ENCODE measurements at regions not wholly inside any gene's neighbourhood (a gene's known extent, or its start where the extent isn't known, plus 50 kb on each side); places are given as distances from the start of the nearest gene placed in this dataset.

DNA sequence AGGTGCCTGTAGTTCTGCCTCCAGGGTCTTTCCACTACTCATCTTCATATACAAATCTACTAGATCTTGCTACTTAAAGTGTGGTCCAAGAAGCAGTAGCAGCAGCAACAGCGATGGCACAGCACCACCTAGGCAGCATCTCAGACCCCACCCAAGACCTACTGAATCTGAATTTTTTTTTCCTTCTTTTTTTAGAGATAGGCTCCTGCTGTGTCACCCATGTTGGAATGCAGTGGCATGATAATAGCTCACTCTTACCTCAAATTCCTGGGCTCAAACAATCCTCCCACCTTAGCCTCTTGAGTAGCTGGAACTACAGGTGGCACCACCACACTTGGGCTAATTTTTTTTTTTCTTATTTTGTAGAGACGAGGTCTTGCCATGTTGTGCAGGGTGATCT lies 346.7 kb upstream of the TGFBR2 start:
- TF ChIP-seq, protein P1, sequence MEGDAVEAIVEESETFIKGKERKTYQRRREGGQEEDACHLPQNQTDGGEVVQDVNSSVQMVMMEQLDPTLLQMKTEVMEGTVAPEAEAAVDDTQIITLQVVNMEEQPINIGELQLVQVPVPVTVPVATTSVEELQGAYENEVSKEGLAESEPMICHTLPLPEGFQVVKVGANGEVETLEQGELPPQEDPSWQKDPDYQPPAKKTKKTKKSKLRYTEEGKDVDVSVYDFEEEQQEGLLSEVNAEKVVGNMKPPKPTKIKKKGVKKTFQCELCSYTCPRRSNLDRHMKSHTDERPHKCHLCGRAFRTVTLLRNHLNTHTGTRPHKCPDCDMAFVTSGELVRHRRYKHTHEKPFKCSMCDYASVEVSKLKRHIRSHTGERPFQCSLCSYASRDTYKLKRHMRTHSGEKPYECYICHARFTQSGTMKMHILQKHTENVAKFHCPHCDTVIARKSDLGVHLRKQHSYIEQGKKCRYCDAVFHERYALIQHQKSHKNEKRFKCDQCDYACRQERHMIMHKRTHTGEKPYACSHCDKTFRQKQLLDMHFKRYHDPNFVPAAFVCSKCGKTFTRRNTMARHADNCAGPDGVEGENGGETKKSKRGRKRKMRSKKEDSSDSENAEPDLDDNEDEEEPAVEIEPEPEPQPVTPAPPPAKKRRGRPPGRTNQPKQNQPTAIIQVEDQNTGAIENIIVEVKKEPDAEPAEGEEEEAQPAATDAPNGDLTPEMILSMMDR (IDR thresholded peaks at IDR 0.05) = no peak
- Histone ChIP-seq H3K4me1 (ENCODE audit: control insufficient read depth in 1 of 2, low read depth in 2 of 2) (peaks cover 0 to 38% of the 10 kb centered on the region in 2 donors), H3K9me3 (no peaks in the 10 kb centered on the region), H3K36me3 (no peaks in the 10 kb centered on the region), H3K27ac (no peak overlapping the region), H3K4me3 (no peak overlapping the region), H3K27me3 (replicated peaks; ENCODE audit: insufficient read depth) (no peaks in the 10 kb centered on the region)
- DNase-seq (ENCODE audit: low spot score) = no peak
- no peak for ATAC-seq (ENCODE audit: insufficient number of reproducible peaks, low FRiP score, low read depth)

DNA sequence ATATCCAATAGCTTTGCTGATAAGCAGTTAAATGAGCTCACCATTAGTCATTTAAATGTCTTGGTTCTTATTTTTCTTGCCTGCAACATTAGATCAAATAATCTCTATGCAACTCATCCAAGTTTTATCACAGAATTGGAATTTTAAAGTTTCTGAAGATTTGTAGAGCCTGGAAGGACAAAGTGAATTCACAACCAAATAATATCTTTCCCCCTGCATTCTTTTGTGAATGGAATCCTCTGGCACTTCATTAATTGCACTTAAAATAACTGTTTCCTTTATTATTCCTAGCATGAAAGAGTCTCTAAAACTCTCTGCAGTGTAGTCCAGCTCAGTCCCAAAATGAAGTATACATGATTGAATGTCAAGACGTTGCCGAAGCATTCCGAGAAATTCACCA lies 345.6 kb upstream of the TGFBR2 start:
- TF ChIP-seq, protein P1 (IDR thresholded peaks at IDR 0.05) = no peak
- DNase-seq (ENCODE audit: low spot score) (no peak), ATAC-seq (ENCODE audit: insufficient number of reproducible peaks, low FRiP score, low read depth) (no peak)
- Histone ChIP-seq H3K27ac (no peak overlapping the region), H3K36me3 (no peaks in the 10 kb centered on the region), H3K4me1 (ENCODE audit: control insufficient read depth in 1 of 2, low read depth in 2 of 2) (peaks cover 0 to 38% of the 10 kb centered on the region in 2 donors), H3K4me3 (no peak overlapping the region), H3K27me3 (replicated peaks; ENCODE audit: insufficient read depth) (no peaks in the 10 kb centered on the region), H3K9me3 (no peaks in the 10 kb centered on the region)

DNA sequence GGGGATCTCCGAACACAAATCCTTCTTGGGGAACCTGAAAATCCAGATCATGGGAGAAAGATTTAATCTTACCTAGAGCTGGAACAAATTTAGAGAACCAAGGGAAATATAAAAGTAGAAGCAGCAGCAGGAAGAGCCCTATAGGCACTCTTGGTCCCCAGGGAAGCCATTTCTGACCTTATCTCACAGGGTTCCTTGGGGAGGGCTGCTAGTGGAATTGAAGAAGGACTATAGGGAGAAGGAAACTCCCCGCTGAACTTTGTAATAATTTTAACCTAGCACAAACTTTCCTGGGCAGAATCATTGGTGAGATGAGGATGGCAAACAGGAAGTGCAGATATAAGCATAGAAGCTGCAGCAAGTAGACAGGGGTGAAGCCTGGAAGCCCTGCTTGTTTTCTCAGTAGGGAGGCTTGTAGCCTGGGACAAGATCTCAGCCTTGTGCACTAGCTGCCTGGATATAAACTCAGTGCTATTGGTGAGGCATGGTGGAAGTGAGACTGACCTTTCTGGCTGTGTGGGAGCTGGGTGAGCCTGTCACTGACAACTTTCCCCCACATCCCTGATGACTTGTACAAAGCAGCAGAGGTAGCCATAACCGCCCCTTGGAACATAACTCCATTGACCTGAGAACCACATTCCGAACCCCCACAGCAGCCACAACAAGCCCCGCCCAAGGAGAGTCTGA lies 343.0 kb upstream of the TGFBR2 start:
- no peaks in the 10 kb centered on the region for H3K36me3 ChIP-seq
- peaks cover 0 to 38% of the 10 kb centered on the region in 2 donors for H3K4me1 ChIP-seq (ENCODE audit: control insufficient read depth in 1 of 2, low read depth in 2 of 2)
- TF ChIP-seq, protein P1 (IDR thresholded peaks at IDR 0.05) = no peak
- H3K27me3 ChIP-seq (replicated peaks; ENCODE audit: insufficient read depth) = no peaks in the 10 kb centered on the region
- DNase-seq (ENCODE audit: low spot score) (no peak), ATAC-seq (ENCODE audit: insufficient number of reproducible peaks, low FRiP score, low read depth) (no peak)
- no peak overlapping the region for H3K27ac ChIP-seq
- H3K4me3 ChIP-seq = no peak overlapping the region
- H3K9me3 ChIP-seq = no peaks in the 10 kb centered on the region

DNA sequence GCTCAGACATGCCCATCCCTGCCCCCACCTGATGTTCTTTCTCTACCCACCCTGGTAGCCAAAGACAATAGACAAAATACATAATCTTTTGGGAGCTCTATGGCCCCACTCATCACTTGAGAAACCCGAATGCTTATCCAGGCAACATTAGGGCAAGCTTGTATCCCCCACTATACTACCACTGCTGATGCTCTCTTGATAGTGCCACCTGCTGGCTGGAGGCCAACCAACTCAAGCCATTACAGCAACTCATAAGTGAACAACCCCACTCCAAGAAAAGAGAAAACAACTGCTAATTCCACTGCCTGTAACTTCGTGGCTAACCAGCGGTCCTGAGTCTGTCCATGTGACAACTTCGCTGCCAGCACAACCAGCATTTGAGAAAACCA lies 342.5 kb upstream of the TGFBR2 start:
- no peaks in the 10 kb centered on the region for H3K9me3 ChIP-seq
- no peak for ATAC-seq (ENCODE audit: insufficient number of reproducible peaks, low FRiP score, low read depth)
- no peaks in the 10 kb centered on the region for H3K36me3 ChIP-seq
- DNase-seq (ENCODE audit: low spot score) = no peak
- TF ChIP-seq, protein P1 (IDR thresholded peaks at IDR 0.05) = no peak
- H3K4me1 ChIP-seq (ENCODE audit: control insufficient read depth in 1 of 2, low read depth in 2 of 2) = peaks cover 0 to 41% of the 10 kb centered on the region in 2 donors
- H3K27ac ChIP-seq = no peak overlapping the region
- no peak overlapping the region for H3K4me3 ChIP-seq
- H3K27me3 ChIP-seq (replicated peaks; ENCODE audit: insufficient read depth) = no peaks in the 10 kb centered on the region

GRCh38 chr3:30266524-30266923 lies 339.9 kb upstream of the TGFBR2 start:
- H3K4me3 ChIP-seq = no peak overlapping the region
- no peaks in the 10 kb centered on the region for H3K27me3 ChIP-seq (replicated peaks; ENCODE audit: insufficient read depth)
- no peak for DNase-seq (ENCODE audit: low spot score)
- ATAC-seq (ENCODE audit: insufficient number of reproducible peaks, low FRiP score, low read depth) = no peak
- TF ChIP-seq, protein P1 (IDR thresholded peaks at IDR 0.05) = no peak
- H3K27ac ChIP-seq = no peak overlapping the region
- no peaks in the 10 kb centered on the region for H3K36me3 ChIP-seq
- no peaks in the 10 kb centered on the region for H3K9me3 ChIP-seq
- peaks cover 5 to 42% of the 10 kb centered on the region in 2 donors for H3K4me1 ChIP-seq (ENCODE audit: control insufficient read depth in 1 of 2, low read depth in 2 of 2)

Data from thoracic aorta (tissue), 2 donors.